ENCODE measurements at regions not wholly inside any gene's neighbourhood (a gene's known extent, or its start where the extent isn't known, plus 50 kb on each side); places are given as distances from the start of the nearest gene placed in this dataset.
"Not testable (repeated sequence)": the region's sequence is repeated elsewhere in the genome, so short reads cannot be mapped to it uniquely, and the experiment has no call there.

- no peak for DNase-seq (ENCODE audit: low read depth in 2 of 3, low spot score in 1 of 3)
Measured at GRCh38 chr2:60252581-60253150, 300.8 kb downstream of the BCL11A start.

- no peak for DNase-seq (ENCODE audit: low read depth in 2 of 3, low spot score in 1 of 3)
Measured at GRCh38 chr2:60251247-60251646, 302.2 kb downstream of the BCL11A start.

- DNase-seq (ENCODE audit: low read depth in 2 of 3, low spot score in 1 of 3): no peak
Measured at GRCh38 chr2:60249879-60250278, 303.6 kb downstream of the BCL11A start.

- DNase-seq (ENCODE audit: low read depth in 2 of 3, low spot score in 1 of 3): no peak
Measured at GRCh38 chr2:60247471-60247870, 306.0 kb downstream of the BCL11A start.

- DNase-seq (ENCODE audit: low read depth in 2 of 3, low spot score in 1 of 3): no peak
Measured at GRCh38 chr2:60246583-60246982, 306.9 kb downstream of the BCL11A start.

- DNase-seq (ENCODE audit: low read depth in 2 of 3, low spot score in 1 of 3): no peak
Measured at GRCh38 chr2:60234274-60234986, 319.0 kb downstream of the BCL11A start.

GRCh38 chr2:60230596-60230995 is 322.9 kb downstream of the BCL11A start:
- DNase-seq (ENCODE audit: low read depth in 2 of 3, low spot score in 1 of 3): no peak

GRCh38 chr2:60230037-60230436 is 323.4 kb downstream of the BCL11A start:
- DNase-seq (ENCODE audit: low read depth in 2 of 3, low spot score in 1 of 3): no peak

- no peak for DNase-seq (ENCODE audit: low read depth in 2 of 3, low spot score in 1 of 3)
Measured at GRCh38 chr2:60226943-60227342, 326.5 kb downstream of the BCL11A start.

- no peak for DNase-seq (ENCODE audit: low read depth in 2 of 3, low spot score in 1 of 3)
Measured at GRCh38 chr2:60226191-60226590, 327.3 kb downstream of the BCL11A start.

GRCh38 chr2:60223859-60224258 is 329.6 kb downstream of the BCL11A start:
- no peak for DNase-seq (ENCODE audit: low read depth in 2 of 3, low spot score in 1 of 3)

- DNase-seq (ENCODE audit: low read depth in 2 of 3, low spot score in 1 of 3): no peak
Measured at GRCh38 chr2:60221098-60221497, 332.4 kb downstream of the BCL11A start.

- DNase-seq (ENCODE audit: low read depth in 2 of 3, low spot score in 1 of 3): no peak
Measured at GRCh38 chr2:60219536-60219935, 333.9 kb downstream of the BCL11A start.

GRCh38 chr2:60216452-60216995 is 336.9 kb downstream of the BCL11A start:
- DNase-seq (ENCODE audit: low read depth in 2 of 3, low spot score in 1 of 3): no peak

GRCh38 chr2:60215386-60215901 is 338.0 kb downstream of the BCL11A start:
- no peak for DNase-seq (ENCODE audit: low read depth in 2 of 3, low spot score in 1 of 3)

GRCh38 chr2:60214626-60214875 is 338.9 kb downstream of the BCL11A start:
- DNase-seq (ENCODE audit: low read depth in 2 of 3, low spot score in 1 of 3): no peak

- no peak for DNase-seq (ENCODE audit: low read depth in 2 of 3, low spot score in 1 of 3)
Measured at GRCh38 chr2:60213865-60214625, 339.4 kb downstream of the BCL11A start.

- no peak for DNase-seq (ENCODE audit: low read depth in 2 of 3, low spot score in 1 of 3)
Measured at GRCh38 chr2:60212181-60212945, 341.1 kb downstream of the BCL11A start.

- DNase-seq (ENCODE audit: low read depth in 2 of 3, low spot score in 1 of 3): not testable (repeated sequence)
Measured at GRCh38 chr2:60189006-60189405, 364.4 kb downstream of the BCL11A start.

- no peak for DNase-seq (ENCODE audit: low read depth in 2 of 3, low spot score in 1 of 3)
Measured at GRCh38 chr2:60175290-60175689, 378.2 kb downstream of the BCL11A start.

- DNase-seq (ENCODE audit: low read depth in 2 of 3, low spot score in 1 of 3): no peak
Measured at GRCh38 chr2:60174146-60174545, 379.3 kb downstream of the BCL11A start.
